Erythroblast (primary cell): ENCODE measurements at regions not wholly inside any gene's neighbourhood (a gene's known extent, or its start where the extent isn't known, plus 50 kb on each side); places are given as distances from the start of the nearest gene placed in this dataset.
"Not testable (repeated sequence)": the region's sequence is repeated elsewhere in the genome, so short reads cannot be mapped to it uniquely, and the experiment has no call there.

ENCODE experiments used
- DNase-seq, 2 experiments: peaks; one replicate each; lab custom pipeline; 2025; lab: John Stamatoyannopoulos, UW
- GATA1 ChIP-seq: IDR thresholded peaks from 2 replicates; pipeline ENCODE4 v1.6.1; 2011; ENCODE audit warnings: low read depth, mild to moderate bottlenecking, control low read depth, low read length, moderate library complexity
- POLR2A ChIP-seq: IDR thresholded peaks from 2 replicates; pipeline ENCODE4 v1.6.1; 2011; ENCODE audit warnings: mild to moderate bottlenecking, low read length

GRCh38 chr10:64619102-64619501, 1097.9 kb downstream of the REEP3 start:
- no peak for TF ChIP-seq POLR2A
- TF ChIP-seq GATA1, result no peak
- DNase-seq, result no peak

- TF ChIP-seq GATA1, result no peak
- TF ChIP-seq POLR2A, result no peak
These were observed 1105.7 kb downstream of the REEP3 start for GRCh38 chr10:64626924-64627323.

GRCh38 chr10:64630534-64630933, 1109.3 kb downstream of the REEP3 start:
- no peak for DNase-seq
- TF ChIP-seq POLR2A (no peak), GATA1 (no peak)

More at GRCh38 chr10:64626924-64627323, 1105.7 kb downstream of the REEP3 start:
- no peak for DNase-seq

GRCh38 chr10:64635906-64636305, 1114.7 kb downstream of the REEP3 start:
- DNase-seq, result no peak
- TF ChIP-seq GATA1, result no peak

- TF ChIP-seq GATA1 (no peak), POLR2A (no peak)
- DNase-seq, result no peak
These were observed 1115.3 kb downstream of the REEP3 start for GRCh38 chr10:64636461-64636860.

GRCh38 chr10:64637939-64638338, 1116.7 kb downstream of the REEP3 start:
- TF ChIP-seq POLR2A, result no peak
- no peak for TF ChIP-seq GATA1
- no peak for DNase-seq

- DNase-seq, result peak; percentile 2 to 14
- no peak for TF ChIP-seq POLR2A
- no peak for TF ChIP-seq GATA1
These were observed 1127.7 kb downstream of the REEP3 start for GRCh38 chr10:64648915-64649314.

GRCh38 chr10:64658528-64658927, 1137.3 kb downstream of the REEP3 start:
- no peak for DNase-seq
- TF ChIP-seq POLR2A (no peak), GATA1 (no peak)

GRCh38 chr10:64659311-64659710, 1138.1 kb downstream of the REEP3 start:
- DNase-seq, result no peak
- no peak for TF ChIP-seq GATA1
- TF ChIP-seq POLR2A, result no peak

GRCh38 chr10:64682043-64682442, 1160.8 kb downstream of the REEP3 start:
- no peak for TF ChIP-seq GATA1
- no peak for TF ChIP-seq POLR2A

GRCh38 chr10:64690194-64690593, 1169.0 kb downstream of the REEP3 start:
- no peak for TF ChIP-seq POLR2A
- no peak for TF ChIP-seq GATA1
- DNase-seq, result no peak

More at GRCh38 chr10:64682043-64682442, 1160.8 kb downstream of the REEP3 start:
- DNase-seq, result no peak

- TF ChIP-seq POLR2A, result no peak
- no peak for DNase-seq
These were observed 1178.0 kb downstream of the REEP3 start for GRCh38 chr10:64699244-64699643.

GRCh38 chr10:64702086-64702485, 1180.9 kb downstream of the REEP3 start:
- DNase-seq, result not testable (repeated sequence)

- no peak for TF ChIP-seq POLR2A
- no peak for TF ChIP-seq GATA1
- no peak for DNase-seq
These were observed 1187.9 kb downstream of the REEP3 start for GRCh38 chr10:64708884-64709681.

- TF ChIP-seq POLR2A (no peak), GATA1 (no peak)
- no peak for DNase-seq
These were observed 1205.3 kb downstream of the REEP3 start for GRCh38 chr10:64726466-64726865.
